ENCODE measurements at regions not wholly inside any gene's neighbourhood (a gene's known extent, or its start where the extent isn't known, plus 50 kb on each side); places are given as distances from the start of the nearest gene placed in this dataset.
"Not testable (repeated sequence)": the region's sequence is repeated elsewhere in the genome, so short reads cannot be mapped to it uniquely, and the experiment has no call there.

DNA sequence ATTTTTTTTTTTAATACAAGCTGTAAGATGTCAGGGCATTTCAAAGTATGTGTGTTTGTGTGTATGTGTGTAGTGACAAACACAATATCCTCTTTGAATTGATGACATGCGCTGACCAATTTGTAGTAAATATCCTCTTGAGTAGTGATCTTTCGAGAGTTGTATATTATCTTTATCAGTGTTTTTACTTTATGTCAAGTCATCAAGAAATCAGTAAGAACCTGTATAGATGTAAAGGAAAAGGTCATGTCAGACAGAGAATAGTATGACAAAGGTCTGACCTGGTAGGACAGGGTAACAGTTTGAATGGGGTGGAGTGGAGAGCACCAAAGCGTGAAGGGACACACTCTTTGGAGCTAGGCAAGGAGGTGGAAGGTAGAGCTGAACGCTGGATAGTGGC lies 1931.4 kb upstream of the CELF4 start:
- no peak for DNase-seq (ENCODE audit: low read depth in 4 of 4, low spot score in 3 of 4)

DNA sequence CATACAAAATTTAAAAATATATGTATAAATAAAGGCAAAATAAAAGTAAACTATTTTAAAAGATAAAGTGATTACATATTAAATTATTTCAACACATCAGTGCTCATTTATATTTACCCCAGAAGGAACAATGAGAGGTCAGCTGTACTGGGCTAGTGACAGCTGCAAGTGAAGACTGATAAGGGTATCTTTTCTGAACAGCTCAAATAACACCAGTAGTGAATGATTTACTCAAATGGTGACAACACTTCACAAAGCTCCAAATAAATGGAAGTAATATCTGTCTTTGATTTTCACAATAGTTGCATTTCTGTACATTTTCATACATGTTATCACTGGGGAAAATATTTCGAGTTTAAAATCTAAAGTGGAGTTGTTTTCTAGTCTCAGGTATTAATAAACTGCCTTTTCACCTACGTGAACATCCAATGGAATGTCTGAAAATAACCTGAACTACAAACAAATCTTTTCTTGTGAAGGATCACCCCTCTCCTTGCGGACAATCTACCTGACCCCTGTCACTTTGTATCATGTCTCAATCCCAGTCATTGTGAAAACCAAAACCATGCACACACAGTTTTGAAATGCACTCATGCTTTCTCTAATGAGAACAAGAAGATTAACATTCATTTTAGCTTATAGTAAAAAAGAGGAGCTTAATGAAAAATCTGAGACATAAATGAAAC lies 1928.8 kb upstream of the CELF4 start:
- no peak for DNase-seq (ENCODE audit: low read depth in 4 of 4, low spot score in 3 of 4)

DNA sequence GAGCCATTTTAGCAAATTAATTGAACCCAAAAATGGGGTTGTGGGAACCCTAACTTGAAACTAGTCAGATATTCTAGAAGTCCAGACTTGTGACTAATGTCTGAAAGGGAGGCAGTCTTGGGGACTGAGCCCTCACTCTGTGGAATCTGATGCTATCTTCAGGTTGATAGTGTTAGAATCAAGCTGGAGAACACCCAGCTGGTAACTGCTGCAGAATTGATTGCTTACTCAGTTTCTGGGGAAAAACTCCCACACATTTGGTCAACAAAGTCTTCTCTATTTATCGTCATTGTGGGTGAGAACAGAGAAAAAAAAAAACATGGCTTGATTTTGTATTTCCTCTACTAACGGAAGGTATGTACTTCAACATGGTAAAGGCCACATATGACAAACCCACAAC lies 1925.8 kb upstream of the CELF4 start:
- no peak for DNase-seq (ENCODE audit: low read depth in 4 of 4, low spot score in 3 of 4)

DNA sequence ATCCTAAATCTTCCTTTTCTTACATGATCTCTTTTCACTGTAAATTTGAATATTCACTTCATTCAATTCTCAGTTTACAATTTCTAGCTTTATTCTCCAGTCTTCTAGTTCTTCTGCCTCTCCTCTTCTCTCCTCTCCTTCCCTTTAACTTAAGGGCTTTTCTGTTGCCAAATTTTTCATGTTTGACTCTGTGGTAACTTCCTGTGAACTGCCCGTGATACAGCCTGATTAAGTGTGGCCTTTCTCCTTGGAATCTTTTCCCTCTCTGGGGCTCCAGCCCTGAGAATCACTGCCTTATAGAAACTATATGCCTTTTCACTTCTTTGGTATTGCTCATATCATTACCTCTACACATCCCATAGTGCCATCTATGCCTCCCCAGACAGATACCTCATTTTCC lies 1923.8 kb upstream of the CELF4 start:
- DNase-seq (ENCODE audit: low read depth in 4 of 4, low spot score in 3 of 4): no peak

DNA sequence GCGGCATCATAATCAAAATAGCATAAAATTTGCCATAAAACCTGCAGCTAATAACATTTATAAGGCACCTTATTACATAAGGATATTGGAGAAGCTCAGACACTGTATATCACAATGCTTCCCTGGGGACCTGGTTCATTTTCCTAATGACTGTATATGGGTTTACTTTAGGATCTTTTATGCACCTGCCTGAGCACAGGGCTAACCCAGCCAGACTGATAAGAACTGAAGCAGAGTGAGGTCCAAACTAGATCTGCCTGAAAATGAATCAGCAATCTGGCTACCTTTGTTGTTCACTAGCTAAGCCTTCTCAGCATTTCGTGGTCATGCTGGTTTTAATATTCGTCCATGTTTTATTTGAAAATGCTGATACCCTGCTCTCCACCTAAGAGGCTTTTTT lies 1922.3 kb upstream of the CELF4 start:
- DNase-seq (ENCODE audit: low read depth in 4 of 4, low spot score in 3 of 4): no peak

DNA sequence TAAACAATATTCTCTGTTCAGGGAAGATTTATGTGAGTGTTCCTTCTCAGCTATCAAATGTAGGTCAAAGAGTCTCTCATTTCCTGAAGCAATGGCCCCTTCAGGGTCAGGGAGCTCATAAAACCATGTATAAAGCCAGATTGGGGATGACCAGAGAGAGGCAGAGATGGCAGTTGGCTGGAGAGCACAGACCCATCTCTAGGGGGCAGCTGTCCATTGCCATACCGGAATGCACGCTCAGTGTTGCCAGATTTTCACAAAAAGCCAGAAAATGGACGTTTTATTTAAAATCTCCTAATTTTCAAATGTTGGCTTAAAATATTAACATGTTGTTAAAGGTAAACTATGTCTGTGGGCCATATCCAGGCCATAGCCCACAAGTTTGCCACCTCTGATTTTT lies 1920.7 kb upstream of the CELF4 start:
- no peak for DNase-seq (ENCODE audit: low read depth in 4 of 4, low spot score in 3 of 4)

DNA sequence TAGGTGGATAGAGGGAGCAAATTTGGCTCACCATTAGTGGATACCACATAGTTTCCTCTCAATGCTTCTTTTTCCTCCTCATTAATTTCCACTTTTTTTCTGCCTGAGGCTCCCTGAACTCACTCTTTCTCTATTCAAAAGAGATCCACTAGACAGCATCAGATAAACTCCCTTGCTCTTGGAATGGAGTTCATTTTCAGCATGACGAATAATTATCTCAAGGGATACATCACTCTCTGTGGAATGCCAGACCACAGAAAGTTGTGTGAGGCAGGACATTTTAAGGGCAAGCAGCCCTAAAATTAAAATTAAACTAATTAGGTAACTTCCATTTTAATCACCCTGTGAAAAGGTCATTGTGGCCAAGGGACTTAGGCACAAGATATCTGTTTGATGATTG lies 1920.1 kb upstream of the CELF4 start:
- no peak for DNase-seq (ENCODE audit: low read depth in 4 of 4, low spot score in 3 of 4)

DNA sequence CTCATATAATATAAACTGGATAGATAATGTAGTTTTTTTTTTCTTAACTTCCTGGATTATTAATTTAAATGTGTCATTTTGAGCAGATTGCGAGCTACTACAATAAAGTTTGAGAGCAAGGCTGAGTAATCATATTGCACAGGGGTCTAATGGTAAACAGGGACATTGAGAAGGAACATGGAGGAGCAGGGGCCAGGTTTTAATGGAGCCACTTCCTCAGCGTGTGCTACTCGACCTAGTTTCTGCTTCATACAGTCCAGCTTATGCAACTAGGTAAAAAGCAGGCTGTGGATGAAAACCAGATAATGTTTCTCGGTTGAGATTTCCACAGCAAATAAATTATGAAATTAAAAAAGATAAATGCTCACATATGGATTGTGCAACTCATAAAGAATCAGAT lies 1915.7 kb upstream of the CELF4 start:
- DNase-seq (ENCODE audit: low read depth in 4 of 4, low spot score in 3 of 4): no peak

DNA sequence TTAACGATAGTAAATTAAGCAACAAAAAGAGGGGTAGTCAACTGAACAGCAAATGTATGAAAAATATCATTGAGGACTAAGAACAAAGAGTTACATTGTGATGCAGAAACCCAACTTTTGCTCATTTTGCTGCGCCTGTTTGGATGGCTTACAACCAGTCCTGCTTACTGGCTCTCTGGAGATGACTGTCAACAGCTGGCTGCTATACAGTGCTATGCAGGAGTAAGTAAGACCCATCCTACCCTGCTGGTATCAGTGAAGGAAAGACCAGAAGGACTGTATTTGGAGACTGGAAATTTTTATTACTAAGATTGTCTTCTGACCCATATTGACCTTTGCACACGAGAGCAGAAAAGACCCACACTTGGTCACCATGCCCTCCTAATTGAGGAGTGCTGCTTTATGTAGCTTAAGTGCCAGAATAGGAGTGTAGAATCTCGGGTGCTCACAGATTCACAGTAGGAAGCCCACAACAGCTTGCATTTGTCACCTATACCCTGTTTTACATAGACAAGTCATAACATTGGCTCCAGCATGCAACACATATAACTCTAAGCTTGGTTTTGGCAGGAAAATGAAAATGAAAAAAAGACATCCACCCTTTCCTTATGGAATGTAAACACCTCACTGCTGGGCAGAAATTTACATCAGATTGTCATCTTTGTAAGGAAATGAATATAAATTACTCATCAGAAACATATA lies 1915.0 kb upstream of the CELF4 start:
- DNase-seq (ENCODE audit: low read depth in 4 of 4, low spot score in 3 of 4): no peak

DNA sequence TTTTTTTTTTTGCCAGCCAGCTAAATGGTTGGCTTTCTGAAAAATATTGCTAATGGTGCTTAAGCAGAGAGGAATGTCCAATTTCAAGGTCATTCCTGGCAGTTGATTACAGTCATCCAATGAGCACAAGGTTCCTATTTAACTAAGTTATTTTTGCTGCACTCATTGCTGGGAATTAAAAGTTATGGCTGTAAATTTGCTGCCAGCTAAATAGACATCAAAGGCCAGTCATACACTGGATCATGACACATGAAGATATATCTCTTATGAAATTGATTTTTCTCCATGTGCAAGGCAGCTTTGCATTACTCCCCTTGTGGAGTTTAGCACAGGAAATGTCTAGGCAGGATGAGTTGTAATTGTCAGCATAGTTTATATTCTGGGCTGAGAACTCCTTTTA lies 1898.4 kb upstream of the CELF4 start:
- DNase-seq (ENCODE audit: low read depth in 4 of 4, low spot score in 3 of 4): no peak

DNA sequence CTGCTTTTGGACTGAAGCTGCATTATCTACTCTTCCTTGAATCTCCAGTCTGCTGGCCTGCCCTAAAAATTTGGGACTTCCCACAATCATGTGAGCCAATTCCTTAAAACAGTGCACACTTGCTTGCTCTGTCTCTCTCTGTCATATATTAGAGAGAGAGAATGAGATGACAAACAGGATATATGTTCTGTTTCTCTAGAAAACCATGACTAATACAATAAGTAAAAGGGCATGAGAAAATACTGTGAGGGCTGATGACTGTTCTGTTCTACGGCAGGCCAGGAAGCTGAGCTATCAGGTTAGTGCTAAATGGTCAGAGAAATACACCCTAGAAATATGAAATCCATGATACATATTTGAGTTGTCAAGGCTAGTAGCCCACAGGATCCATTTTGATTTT lies 1896.8 kb upstream of the CELF4 start:
- no peak for DNase-seq (ENCODE audit: low read depth in 4 of 4, low spot score in 3 of 4)

DNA sequence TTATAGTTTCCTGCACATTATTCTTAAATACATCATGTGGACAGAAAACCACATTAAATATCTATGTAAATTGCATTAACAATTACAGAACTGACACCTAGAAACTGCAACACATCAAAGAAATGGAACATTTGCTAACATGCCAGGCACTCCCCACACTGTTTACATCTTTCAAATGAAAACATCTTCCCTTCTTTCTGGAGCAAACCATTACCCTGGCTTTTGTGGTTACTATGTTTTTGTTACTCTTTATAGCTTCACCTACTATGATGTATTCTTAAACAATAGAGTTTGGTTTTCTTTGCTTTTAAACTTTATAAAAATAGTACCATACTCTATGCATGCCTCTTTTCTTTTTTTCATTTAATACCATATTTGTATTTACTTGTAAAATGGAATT lies 1894.5 kb upstream of the CELF4 start:
- DNase-seq (ENCODE audit: low read depth in 4 of 4, low spot score in 3 of 4): no peak

DNA sequence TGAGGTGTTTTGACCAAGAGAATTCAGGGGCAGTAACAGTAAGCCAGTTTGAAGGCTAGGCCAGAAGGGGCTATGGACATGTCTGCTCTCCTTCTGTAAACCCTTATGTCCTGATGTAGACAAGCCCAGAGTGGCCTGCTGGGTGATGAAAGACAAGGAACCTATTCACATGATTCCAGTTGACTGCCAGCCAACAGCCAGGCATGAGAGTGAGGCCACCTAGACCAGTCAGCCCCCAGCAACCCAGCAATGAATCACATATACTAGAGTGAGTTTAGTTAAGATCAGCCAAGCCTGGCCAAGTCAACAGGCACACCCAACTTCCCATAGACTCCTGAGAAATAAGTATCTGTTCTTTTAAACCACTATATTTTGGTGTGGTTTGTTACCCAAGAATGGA lies 1889.7 kb upstream of the CELF4 start:
- no peak for DNase-seq (ENCODE audit: low read depth in 4 of 4, low spot score in 3 of 4)

DNA sequence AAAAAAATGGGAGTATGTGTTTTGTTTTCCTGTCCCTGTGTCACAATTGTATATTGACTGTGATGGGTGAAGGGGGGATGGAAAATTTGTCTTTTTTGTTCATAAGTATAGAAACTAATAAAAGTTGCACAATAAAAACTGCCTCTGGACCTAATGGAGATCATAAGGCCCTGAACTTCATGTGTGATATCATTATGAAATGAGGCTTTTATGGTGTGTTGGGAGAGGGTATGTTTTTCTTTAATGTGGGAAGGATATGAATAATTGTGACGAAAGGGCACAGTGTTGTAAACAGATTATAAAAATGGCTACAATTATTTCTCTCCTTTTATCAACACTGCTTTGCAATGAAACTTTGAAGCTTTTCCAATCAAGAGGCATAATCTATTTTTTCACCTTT lies 1889.3 kb upstream of the CELF4 start:
- no peak for DNase-seq (ENCODE audit: low read depth in 4 of 4, low spot score in 3 of 4)

DNA sequence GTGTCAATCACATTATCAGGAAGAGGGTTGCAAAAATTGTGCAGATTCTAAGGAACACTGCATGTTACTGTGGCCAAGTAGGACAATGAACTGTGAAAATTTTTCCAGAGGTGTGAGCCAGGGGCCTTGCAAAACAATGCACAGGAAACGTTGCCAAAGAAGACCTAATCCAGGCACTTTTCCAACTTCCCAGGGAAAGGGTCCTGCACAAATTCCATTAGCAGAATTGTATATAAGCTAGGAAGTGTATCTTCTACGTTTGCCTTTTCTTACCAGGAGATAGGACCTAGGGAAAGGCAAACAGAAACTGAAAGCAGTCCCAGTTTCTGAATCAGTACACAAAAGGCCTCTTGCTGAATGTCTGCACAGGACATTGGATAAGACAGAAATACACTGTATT lies 1888.3 kb upstream of the CELF4 start:
- DNase-seq (ENCODE audit: low read depth in 4 of 4, low spot score in 3 of 4): peak; percentile 15 to 27 (median 19)

DNA sequence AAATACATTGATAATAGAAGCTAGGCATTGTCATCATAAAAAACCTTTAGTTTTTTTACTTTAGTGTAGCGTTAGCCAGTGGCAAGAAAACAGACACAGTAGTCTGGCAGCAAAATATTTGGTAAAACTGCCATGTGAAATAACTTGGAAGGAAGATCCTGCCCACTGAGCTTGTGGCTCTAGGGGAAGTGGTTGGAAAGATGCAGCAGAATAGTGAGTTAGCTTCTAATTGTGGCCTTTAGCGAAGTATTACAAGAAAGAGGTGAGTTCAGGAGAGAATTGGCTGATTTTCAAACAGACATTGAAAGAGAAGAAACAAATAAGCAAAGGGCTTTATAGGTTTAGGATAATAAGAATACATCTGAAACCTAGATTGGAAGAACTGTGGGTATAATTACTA lies 1887.8 kb upstream of the CELF4 start:
- no peak for DNase-seq (ENCODE audit: low read depth in 4 of 4, low spot score in 3 of 4)

DNA sequence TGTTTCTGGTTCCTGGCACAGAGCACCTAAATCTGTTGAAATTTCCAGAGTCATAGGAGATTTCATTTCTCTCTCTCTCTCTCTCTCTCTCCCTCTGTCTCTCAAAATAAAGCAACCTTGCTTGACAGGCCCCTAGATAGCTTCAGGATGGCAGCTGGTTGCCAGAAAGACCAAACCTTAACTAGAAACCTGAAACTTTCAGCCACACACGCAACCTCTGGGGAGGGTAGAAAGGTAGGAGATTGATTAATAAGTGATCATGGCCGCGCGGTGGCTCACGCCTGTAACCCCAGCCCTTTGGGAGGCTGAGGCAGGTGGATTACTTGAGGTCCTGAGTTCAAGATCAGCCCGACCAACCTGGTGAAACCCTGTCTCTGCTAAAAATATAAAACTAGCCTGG lies 1885.4 kb upstream of the CELF4 start:
- no peak for DNase-seq (ENCODE audit: low read depth in 4 of 4, low spot score in 3 of 4)

DNA sequence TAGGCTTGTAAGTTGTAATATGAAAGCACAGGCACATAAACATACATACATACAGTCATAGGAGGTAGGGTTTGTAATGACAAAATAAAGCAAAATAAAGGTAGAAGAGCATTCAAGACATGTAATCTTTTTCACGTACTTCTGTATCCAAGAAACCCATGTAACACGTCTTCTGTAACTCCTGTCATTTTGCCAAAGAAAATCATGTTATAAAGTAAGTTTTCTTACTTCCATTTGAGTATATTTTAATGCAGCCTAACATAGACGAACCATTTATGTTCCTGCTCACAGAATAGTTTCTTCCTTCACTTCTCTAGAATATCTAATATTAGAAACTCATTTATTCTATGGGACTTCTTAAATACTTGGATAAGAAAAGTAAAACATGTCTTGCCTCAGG lies 1884.0 kb upstream of the CELF4 start:
- no peak for DNase-seq (ENCODE audit: low read depth in 4 of 4, low spot score in 3 of 4)

DNA sequence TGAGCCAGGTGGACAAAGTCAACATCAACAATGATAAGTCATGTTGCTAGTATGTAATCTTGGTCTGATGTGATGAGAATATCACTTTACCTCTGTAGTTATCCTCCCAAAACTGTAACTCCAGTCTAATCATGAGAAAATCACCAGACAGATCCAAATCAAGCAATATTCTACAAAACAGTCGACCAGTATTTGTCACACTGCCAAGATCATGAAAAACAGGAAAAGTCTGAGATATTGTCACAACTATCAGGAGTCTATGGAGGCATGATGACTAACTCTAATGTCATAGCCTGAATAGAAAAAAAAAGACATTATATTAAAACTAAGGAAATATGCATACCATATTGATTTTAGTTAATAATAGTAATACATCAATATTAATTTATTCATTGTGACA lies 1883.3 kb upstream of the CELF4 start:
- no peak for DNase-seq (ENCODE audit: low read depth in 4 of 4, low spot score in 3 of 4)

DNA sequence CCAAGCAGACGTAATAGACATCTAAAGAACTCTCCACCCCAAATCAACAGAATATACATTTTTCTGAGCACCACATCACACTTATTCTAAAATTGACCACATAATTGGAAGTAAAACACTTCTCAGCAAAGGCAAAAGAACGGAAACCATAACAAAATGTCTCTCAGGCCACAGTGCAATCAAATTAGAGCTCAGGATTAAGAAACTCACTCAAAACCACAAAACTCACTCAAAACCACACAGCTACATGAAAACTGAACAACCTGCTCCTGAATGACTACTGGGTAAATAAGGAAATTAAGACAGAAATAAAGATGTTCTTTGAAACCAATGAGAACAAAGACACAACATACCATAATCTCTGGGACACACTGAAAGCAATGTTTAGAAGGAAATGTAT lies 1879.4 kb upstream of the CELF4 start:
- DNase-seq (ENCODE audit: low read depth in 4 of 4, low spot score in 3 of 4): not testable (repeated sequence)

DNA sequence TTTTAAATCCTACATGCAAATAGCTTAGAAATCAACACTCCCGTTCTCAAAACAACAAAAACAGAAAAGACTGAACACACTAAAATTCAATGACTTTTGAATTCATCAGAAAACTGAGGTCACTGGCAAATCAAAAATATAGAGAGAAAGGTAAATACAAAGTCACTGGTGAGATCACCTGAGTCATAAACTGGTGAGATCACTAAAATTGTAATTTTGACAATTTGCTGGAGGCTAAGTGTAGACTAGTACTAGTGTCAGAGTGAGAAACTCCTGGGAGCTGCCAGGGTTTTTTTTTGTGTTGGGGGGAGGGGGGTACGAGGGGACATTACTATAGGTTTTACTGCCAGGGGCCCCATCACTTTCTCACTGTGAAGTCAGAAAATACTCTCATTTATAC lies 1876.0 kb upstream of the CELF4 start:
- DNase-seq (ENCODE audit: low read depth in 4 of 4, low spot score in 3 of 4): no peak

DNA sequence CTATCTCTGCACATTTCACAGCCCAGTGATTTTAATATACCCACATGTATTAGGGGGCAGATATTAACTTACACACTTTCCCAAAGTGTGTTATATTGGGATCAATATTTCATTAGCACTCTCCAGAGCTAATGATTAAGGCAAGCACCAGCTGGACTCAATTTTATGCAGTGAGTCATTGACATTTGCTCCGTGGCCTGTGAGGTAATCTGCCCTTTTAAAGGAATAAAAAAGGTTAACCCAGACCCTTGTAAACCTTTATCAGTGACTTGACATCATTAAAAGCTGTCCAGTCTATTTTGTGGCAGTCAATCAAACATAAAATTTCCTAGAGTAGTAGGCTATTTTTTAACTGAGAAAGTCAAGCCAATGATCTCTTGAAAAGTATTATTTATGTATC lies 1870.4 kb upstream of the CELF4 start:
- no peak for DNase-seq (ENCODE audit: low read depth in 4 of 4, low spot score in 3 of 4)

DNA sequence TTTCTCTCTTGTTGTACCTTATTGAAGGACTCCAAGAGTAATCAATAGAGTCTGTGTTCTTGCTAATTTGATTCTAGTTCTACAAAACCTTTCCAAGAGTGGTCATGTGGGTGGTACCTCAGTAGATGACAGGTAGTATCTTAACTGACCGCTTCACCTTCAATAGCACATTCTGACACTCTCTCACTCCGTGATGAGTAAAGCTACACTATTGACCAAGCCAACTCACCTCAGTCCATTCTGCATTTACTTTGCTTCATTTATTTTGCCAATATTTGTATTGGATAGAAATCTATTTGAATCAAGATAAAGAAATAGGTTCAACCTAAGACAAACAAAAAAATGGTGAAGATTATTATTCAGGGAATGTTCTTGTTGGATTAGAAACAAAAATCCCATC lies 1869.6 kb upstream of the CELF4 start:
- no peak for DNase-seq (ENCODE audit: low read depth in 4 of 4, low spot score in 3 of 4)

Measured in right renal pelvis (tissue), 4 donors.